CD4-positive, alpha-beta T cell (primary cell): ENCODE measurements at regions not wholly inside any gene's neighbourhood (a gene's known extent, or its start where the extent isn't known, plus 50 kb on each side); places are given as distances from the start of the nearest gene placed in this dataset.

ENCODE experiments used
- ATAC-seq: fragments of 200-7000 bp; cut with Tn5 transposase; one replicate; pipeline ENCODE4 v1.10.0; 2022; ENCODE audit warnings: mild to moderate bottlenecking; ENCODE audit not compliant: poor library complexity
- CTCF ChIA-PET: fragments of 350-600 bp; sonication (Branson Sonifier 250); formaldehyde crosslinking; loops from one replicate; lab custom pipeline; 2021; ENCODE audit warnings: antibody characterized with exemption, inconsistent platforms; lab: Charles Lee
- POLR2A ChIA-PET: fragments of 350-600 bp; sonication (Branson Sonifier 250); formaldehyde crosslinking; loops from one replicate; lab custom pipeline; 2021; ENCODE audit warnings: antibody characterized with exemption, inconsistent platforms; lab: Charles Lee
- DNase-seq, 14 experiments: peaks; one replicate each; pipeline ENCODE4 v3.0.0-alpha.2; 2013 to 2020; ENCODE audit warnings: mixed read lengths in 2 of 14
- H3K27ac ChIP-seq, 2 donors: one replicate each; pipeline versions ENCODE4 v1.5.1 to v1.7.0; 2013; ENCODE audit warnings: low read length in 2 of 2, low read depth in 1 of 2, mild to moderate bottlenecking in 1 of 2
- H3K27me3 ChIP-seq, 2 experiments: 1 replicate in 1 of 2; 2 replicates in 1 of 2; pipeline versions ENCODE4 v1.6.1 to v1.7.0; 2013; ENCODE audit warnings: low read length in 2 of 2, control low read depth in 1 of 2, mild to moderate bottlenecking in 1 of 2, moderate library complexity in 1 of 2; ENCODE audit not compliant: insufficient read depth in 2 of 2, control insufficient read depth in 1 of 2
- H3K36me3 ChIP-seq: one replicate; pipeline ENCODE4 v1.6.1; 2013; ENCODE audit warnings: low read length, control low read depth; ENCODE audit not compliant: insufficient read depth
- H3K4me1 ChIP-seq: one replicate; pipeline ENCODE4 v1.6.1; 2013; ENCODE audit warnings: low read length, control low read depth; ENCODE audit not compliant: insufficient read depth
- H3K4me3 ChIP-seq: one replicate; pipeline ENCODE4 v1.5.1; 2013; ENCODE audit warnings: mild to moderate bottlenecking, low read length, moderate library complexity
- H3K9me3 ChIP-seq, 2 experiments: 1 replicate in 1 of 2; 2 replicates in 1 of 2; pipeline versions ENCODE4 v1.6.1 to v1.7.0; 2013; ENCODE audit warnings: low read length in 2 of 2, mild to moderate bottlenecking in 2 of 2, control low read depth in 1 of 2, moderate library complexity in 1 of 2; ENCODE audit not compliant: control insufficient read depth in 1 of 2, insufficient read depth in 1 of 2
- H3K27ac Mint-ChIP-seq: one replicate; pipeline ENCODE4 v1.8.0; 2020; ENCODE audit warnings: mixed read lengths
- H3K27me3 Mint-ChIP-seq: one replicate; pipeline ENCODE4 v1.8.0; 2021; ENCODE audit warnings: mixed read lengths
- H3K36me3 Mint-ChIP-seq: one replicate; pipeline ENCODE4 v1.8.0; 2021; ENCODE audit warnings: low read depth, mixed read lengths
- H3K4me1 Mint-ChIP-seq: one replicate; pipeline ENCODE4 v1.8.0; 2021; ENCODE audit warnings: low read depth, mixed read lengths
- H3K4me3 Mint-ChIP-seq: one replicate; pipeline ENCODE4 v1.8.0; 2020; ENCODE audit warnings: mild to moderate bottlenecking, mixed read lengths
- H3K9me3 Mint-ChIP-seq: one replicate; pipeline ENCODE4 v1.8.0; 2020; ENCODE audit warnings: mixed read lengths
- intact Hi-C, 2 experiments: fragments of 100-400 bp; cut with DNase I in 1 of 2; cut with micrococcal nuclease in 1 of 2; formaldehyde crosslinking; loops; one replicate each; pipeline versions ENCODE4 v1.15.1 to v1.9.0; 2023 to 2025; cut with DNase I, micrococcal nuclease
- TF ChIP-seq, protein P1 (sequence below): fragments of 200-600 bp; IDR thresholded peaks from one replicate; pipeline ENCODE4 v1.8.0; 2022; ENCODE audit warnings: antibody characterized with exemption, mild to moderate bottlenecking

DNA sequence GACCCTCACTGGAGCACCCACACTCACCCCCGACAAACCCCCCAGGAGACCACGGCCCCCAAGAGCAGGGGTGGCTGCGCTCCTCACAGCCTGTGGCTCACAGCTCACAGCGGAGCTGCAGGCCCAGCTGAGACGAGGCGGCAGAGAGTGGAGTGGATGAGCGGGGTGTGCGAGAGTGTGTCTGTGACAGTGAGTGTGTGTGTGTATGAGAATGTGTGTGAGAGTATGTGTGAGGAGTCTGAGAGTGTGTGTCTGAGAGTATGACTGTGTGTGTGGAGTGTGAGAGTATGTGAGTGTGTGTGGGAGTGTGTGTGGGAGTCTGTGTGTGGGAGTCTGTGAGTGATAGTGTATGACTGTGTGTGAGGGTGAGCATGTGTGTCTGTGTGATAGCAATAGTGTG is 55.3 kb upstream of the ID2 start:
- Mint-ChIP-seq H3K4me3 (no peak overlapping the region), H3K36me3 (no peaks in the 10 kb centered on the region), H3K4me1 (peaks cover 4% of the 10 kb centered on the region), H3K27ac (no peak overlapping the region), H3K9me3 (no peaks in the 10 kb centered on the region), H3K27me3 (peaks cover 5% of the 10 kb centered on the region)
- CTCF ChIA-PET, result no interaction called here
- TF ChIP-seq, protein P1, sequence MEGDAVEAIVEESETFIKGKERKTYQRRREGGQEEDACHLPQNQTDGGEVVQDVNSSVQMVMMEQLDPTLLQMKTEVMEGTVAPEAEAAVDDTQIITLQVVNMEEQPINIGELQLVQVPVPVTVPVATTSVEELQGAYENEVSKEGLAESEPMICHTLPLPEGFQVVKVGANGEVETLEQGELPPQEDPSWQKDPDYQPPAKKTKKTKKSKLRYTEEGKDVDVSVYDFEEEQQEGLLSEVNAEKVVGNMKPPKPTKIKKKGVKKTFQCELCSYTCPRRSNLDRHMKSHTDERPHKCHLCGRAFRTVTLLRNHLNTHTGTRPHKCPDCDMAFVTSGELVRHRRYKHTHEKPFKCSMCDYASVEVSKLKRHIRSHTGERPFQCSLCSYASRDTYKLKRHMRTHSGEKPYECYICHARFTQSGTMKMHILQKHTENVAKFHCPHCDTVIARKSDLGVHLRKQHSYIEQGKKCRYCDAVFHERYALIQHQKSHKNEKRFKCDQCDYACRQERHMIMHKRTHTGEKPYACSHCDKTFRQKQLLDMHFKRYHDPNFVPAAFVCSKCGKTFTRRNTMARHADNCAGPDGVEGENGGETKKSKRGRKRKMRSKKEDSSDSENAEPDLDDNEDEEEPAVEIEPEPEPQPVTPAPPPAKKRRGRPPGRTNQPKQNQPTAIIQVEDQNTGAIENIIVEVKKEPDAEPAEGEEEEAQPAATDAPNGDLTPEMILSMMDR, result no peak
- no peak overlapping the region for H3K27ac ChIP-seq
- DNase-seq, result no peak
- no peak overlapping the region for H3K4me3 ChIP-seq
- POLR2A ChIA-PET, result no interaction called here
- H3K4me1 ChIP-seq, result peaks cover 2% of the 10 kb centered on the region
- intact Hi-C loops, result no loop called here
- no peaks in the 10 kb centered on the region for H3K9me3 ChIP-seq
- H3K27me3 ChIP-seq, result no peaks in the 10 kb centered on the region
- ATAC-seq, result no peak
- H3K36me3 ChIP-seq, result no peaks in the 10 kb centered on the region

DNA sequence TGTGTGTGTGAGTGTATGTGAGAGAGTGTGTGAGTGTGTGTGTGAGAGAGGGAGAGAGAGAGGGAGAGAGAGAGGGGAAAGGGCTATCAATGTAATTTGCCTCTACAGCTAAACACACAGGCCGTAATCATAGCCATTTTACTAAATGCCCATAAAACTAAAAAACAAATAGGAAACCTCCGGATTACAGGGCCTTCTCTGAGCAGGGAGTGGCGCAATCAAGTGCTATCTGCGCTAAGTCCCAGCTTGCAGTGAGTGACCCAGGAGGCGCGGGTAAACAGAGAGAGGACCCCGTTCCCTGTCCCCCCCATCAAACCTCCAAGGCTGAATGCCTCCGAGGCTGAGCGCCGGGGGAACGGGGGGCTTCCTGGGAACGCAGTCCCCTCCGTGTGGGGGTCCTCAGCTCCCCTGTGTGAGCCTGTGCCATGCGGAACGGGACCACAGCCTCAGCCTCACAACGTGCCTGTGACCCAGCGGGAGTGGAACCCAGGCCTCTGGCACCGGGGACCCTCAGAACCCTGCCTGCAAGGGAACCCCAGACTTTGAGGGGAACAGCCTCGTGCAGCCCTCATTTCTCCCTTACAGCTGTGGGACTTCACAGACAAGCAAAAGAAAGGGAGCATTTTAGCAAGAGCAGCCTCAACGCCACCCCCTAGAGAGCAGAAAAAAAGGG is 54.7 kb upstream of the ID2 start:
- Mint-ChIP-seq H3K36me3 (no peaks in the 10 kb centered on the region), H3K27ac (no peak overlapping the region), H3K4me3 (no peak overlapping the region), H3K4me1 (peaks cover 9% of the 10 kb centered on the region), H3K9me3 (no peaks in the 10 kb centered on the region), H3K27me3 (peaks cover 5% of the 10 kb centered on the region)
- Histone ChIP-seq H3K4me1 (peaks cover 6% of the 10 kb centered on the region), H3K27ac (no peak overlapping the region), H3K9me3 (no peaks in the 10 kb centered on the region), H3K4me3 (no peak overlapping the region), H3K27me3 (no peaks in the 10 kb centered on the region), H3K36me3 (no peaks in the 10 kb centered on the region)
- intact Hi-C loops, result no loop called here
- CTCF ChIA-PET, result no interaction called here
- POLR2A ChIA-PET, result no interaction called here
- ATAC-seq, result no peak
- TF ChIP-seq, protein P1, result no peak
- DNase-seq, result no peak

DNA sequence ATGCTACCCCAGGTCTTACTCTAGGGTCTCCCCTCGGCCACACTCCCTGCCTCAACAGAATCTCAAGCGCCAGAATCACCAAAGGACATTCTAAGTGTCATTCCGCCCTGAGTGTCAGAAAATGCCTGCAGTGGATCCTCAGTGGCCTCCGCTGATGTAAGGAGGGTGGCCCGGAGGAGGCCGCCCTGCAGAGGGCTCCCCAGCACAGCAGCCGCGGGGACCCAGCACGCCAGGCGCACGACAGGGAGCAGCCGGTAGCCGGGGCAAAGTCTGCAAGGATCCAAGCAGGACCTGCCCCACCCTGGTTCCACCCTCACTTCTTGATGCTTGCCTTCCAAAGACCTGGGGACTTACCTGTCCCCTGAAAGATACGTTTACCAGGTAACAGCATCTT is 54.2 kb upstream of the ID2 start:
- intact Hi-C loops, result no loop called here
- ChIA-PET POLR2A (no interaction called here), CTCF (no interaction called here)
- Histone ChIP-seq H3K27me3 (no peaks in the 10 kb centered on the region), H3K9me3 (no peaks in the 10 kb centered on the region), H3K4me3 (no peak overlapping the region), H3K4me1 (peaks cover 6% of the 10 kb centered on the region), H3K27ac (no peak overlapping the region), H3K36me3 (no peaks in the 10 kb centered on the region)
- Mint-ChIP-seq H3K4me3 (no peak overlapping the region), H3K4me1 (peaks cover 10% of the 10 kb centered on the region), H3K36me3 (no peaks in the 10 kb centered on the region), H3K27me3 (peaks cover 5% of the 10 kb centered on the region), H3K9me3 (no peaks in the 10 kb centered on the region), H3K27ac (no peak overlapping the region)
- DNase-seq (no peak), ATAC-seq (no peak)
- TF ChIP-seq, protein P1, result no peak
